GM12864 (cell line): ENCODE measurements at regions not wholly inside any gene's neighbourhood (a gene's known extent, or its start where the extent isn't known, plus 50 kb on each side); places are given as distances from the start of the nearest gene placed in this dataset.

Experiments
- DNase-seq: peaks from one replicate; pipeline ENCODE4 v3.0.0-alpha.2; 2011; ENCODE audit warnings: low read depth
- H3K4me3 ChIP-seq: 2 replicates; pipeline ENCODE4 v1.5.1; 2011; ENCODE audit warnings: mild to moderate bottlenecking, low read depth, low read length, control low read depth
- TF ChIP-seq, protein P1 (sequence below): IDR thresholded peaks from 2 replicates; pipeline ENCODE4 v1.5.1; 2011; ENCODE audit warnings: low read depth, mild to moderate bottlenecking, moderate library complexity, low read length, control low read depth, inconsistent platforms; ENCODE audit errors: missing control alignments

DNA sequence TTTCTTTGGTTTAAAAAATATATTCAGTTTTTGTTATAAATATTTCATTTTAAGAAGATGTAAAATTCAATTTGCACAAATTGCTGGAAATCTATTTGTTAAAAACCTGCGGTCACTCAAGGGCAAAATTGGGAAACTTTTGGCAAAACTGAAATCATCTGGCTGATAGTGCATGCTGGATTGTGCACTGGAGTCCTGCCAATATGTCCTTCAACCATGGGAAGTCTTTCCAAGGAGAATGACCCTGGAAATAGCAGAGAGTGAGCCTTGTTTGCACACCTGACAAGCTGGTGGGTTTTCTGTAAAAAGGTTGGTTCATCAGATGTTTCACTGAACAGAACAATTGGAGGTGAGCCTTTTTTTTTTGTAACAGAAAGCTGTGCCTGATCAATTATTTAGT lies 413.5 kb downstream of the BTBD3 start:
- no peak for DNase-seq
- TF ChIP-seq, protein P1, sequence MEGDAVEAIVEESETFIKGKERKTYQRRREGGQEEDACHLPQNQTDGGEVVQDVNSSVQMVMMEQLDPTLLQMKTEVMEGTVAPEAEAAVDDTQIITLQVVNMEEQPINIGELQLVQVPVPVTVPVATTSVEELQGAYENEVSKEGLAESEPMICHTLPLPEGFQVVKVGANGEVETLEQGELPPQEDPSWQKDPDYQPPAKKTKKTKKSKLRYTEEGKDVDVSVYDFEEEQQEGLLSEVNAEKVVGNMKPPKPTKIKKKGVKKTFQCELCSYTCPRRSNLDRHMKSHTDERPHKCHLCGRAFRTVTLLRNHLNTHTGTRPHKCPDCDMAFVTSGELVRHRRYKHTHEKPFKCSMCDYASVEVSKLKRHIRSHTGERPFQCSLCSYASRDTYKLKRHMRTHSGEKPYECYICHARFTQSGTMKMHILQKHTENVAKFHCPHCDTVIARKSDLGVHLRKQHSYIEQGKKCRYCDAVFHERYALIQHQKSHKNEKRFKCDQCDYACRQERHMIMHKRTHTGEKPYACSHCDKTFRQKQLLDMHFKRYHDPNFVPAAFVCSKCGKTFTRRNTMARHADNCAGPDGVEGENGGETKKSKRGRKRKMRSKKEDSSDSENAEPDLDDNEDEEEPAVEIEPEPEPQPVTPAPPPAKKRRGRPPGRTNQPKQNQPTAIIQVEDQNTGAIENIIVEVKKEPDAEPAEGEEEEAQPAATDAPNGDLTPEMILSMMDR, result no peak
- H3K4me3 ChIP-seq, result no peak overlapping the region

DNA sequence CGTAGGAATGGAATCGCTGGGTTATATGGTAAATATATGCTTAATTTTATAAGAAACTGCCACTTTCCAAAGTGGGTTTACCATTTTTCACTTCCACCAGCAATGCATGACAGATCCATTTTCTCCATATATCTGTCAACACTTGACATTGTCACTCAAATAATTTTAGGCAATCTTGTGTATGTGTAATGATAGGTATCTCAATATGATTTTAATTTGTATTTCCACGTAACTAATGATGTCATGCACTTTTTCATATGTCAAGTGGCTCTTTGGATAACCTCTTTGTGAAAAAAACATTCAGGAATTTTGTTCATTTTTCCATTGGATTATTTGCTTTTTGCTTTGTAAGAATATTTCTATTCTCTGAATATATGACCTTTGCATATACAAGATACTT lies 419.9 kb downstream of the BTBD3 start:
- TF ChIP-seq, protein P1, result no peak
- DNase-seq, result no peak
- no peak overlapping the region for H3K4me3 ChIP-seq

DNA sequence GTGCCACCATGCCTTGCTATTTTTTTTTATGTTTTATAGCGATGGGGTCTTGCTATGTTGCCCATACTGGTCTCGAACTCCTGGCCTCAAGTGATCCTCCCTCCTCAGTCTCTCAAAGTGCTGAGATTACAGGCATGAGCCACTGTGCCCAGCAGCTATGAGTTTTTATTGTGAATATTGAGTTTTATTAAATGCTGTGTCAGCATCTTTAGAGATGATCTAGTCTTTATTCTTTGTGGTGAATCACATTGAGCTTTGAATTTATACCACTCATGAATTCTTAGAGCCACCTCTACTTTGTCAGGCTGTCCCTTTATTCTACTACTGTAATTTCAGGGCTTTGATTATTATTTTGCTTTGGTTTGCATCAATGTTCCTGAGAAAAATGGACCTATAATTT lies 428.3 kb downstream of the BTBD3 start:
- H3K4me3 ChIP-seq, result no peak overlapping the region
- DNase-seq, result no peak
- TF ChIP-seq, protein P1, result no peak

DNA sequence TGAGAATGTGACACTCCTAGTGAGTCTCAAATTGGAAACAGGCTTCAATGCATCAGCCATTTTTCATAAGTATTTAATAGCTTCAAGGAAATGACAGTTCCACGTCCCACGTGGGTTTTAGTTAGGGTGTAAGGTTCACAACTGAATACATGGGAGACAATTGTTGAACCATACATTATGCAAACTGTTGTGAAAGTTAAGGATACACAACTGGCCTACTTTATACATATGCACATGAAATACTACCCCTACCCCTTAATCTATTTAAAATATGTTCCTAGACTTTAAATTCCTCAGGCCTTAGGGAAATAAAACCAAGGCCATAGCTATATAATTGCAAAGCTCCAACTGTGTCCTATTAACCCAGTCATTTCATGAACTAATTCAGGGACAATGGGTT lies 436.1 kb downstream of the BTBD3 start:
- H3K4me3 ChIP-seq, result no peak overlapping the region
- no peak for DNase-seq
- TF ChIP-seq, protein P1, result no peak

DNA sequence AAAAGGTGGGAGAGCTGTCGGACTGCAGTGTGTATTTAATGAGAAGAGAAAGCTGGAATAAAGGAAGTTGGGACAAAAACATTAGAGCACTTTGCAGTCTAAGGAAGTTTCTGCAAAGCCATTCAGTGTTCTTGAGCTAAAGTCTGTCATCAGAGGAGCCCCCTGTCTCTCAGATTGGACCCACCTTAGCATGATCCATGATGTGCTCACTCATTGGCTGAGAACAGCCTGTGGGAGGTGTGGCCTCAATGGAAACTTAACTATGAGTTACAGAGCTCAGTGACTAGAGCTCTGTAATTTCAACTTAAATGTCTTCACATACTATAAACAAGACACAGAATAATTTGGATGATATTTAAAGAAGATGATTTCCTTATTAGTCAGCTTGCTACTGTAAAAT lies 437.0 kb downstream of the BTBD3 start:
- DNase-seq, result no peak
- TF ChIP-seq, protein P1, result no peak

DNA sequence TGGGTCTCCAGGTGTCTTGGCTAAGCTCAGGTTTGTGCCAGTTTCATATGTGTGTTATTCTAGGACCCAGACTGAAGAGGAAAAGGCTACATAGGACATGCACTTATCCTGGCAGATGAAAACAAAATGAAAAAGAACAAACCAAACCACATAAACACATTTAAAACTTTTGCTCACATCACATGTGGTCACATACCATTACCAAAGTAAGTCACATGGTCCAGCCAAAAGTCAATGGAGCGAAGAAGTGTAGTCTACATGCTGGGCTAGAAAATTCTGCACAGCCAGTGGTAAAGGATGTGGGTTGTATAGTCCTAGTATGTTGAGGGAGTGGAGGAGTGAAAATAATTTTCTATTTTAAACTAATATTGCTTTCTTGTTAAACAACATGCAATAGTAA lies 437.5 kb downstream of the BTBD3 start:
- TF ChIP-seq, protein P1, result no peak
- DNase-seq, result no peak
- no peak overlapping the region for H3K4me3 ChIP-seq

More for the DNA sequence above, 437.0 kb downstream of the BTBD3 start:
- H3K4me3 ChIP-seq, result no peak overlapping the region

DNA sequence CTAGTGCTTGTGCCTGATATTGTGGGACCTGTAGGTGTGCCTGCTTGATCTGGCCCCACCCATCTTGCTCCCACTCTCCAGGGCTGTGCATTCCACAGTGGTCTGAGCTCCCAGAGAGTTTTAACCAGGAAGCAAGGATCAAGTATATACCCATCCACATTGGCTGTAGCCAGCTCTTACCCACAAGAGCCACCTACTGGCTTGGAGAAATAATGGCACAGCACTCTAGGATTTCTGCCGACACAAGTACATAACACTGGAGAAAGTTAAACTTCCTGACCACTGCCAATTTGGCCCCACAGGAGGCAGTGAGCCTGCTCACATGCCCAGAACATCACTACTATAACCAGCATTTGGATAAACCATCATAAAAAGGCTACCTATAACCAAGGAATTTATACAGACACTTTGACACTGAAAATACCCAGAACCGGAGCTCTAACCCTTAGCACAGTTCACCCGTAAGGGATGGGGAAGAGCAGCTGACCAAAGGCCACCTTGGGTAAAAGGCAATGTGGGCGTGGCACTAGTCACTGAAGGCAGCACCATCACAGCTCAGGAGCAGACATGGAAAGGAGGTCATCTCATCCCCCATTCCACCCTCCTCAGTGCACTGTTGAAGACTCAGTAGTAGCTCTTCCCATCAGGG lies 440.4 kb downstream of the BTBD3 start:
- no peak overlapping the region for H3K4me3 ChIP-seq
- no peak for DNase-seq
- TF ChIP-seq, protein P1, result no peak
